ENCODE measurements at regions not wholly inside any gene's neighbourhood (a gene's known extent, or its start where the extent isn't known, plus 50 kb on each side); places are given as distances from the start of the nearest gene placed in this dataset.

DNA sequence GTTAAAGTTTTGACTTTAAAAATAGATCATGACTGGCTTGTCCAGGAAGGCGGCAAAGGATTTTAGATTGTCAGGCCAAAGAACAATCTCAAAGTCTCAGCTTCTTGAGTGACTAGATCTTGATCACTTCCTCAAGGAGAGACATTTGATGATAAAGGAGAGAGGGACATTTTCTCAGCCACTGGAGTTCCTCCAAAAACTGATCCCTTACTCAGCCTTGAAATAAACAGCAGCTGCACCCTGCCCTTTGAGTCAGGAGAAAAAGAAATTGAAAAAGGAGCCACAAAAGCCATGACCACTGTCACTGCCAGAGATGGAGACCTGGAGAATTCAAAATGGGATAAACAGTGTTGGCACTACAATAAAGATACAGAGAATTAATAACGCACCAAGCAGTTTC, 288.4 kb upstream of the PRMT6 start:
- TF ChIP-seq, protein P1, sequence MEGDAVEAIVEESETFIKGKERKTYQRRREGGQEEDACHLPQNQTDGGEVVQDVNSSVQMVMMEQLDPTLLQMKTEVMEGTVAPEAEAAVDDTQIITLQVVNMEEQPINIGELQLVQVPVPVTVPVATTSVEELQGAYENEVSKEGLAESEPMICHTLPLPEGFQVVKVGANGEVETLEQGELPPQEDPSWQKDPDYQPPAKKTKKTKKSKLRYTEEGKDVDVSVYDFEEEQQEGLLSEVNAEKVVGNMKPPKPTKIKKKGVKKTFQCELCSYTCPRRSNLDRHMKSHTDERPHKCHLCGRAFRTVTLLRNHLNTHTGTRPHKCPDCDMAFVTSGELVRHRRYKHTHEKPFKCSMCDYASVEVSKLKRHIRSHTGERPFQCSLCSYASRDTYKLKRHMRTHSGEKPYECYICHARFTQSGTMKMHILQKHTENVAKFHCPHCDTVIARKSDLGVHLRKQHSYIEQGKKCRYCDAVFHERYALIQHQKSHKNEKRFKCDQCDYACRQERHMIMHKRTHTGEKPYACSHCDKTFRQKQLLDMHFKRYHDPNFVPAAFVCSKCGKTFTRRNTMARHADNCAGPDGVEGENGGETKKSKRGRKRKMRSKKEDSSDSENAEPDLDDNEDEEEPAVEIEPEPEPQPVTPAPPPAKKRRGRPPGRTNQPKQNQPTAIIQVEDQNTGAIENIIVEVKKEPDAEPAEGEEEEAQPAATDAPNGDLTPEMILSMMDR (IDR thresholded peaks at IDR 0.05), result no peak
- no peak for TF ChIP-seq POLR2A (IDR thresholded peaks at IDR 0.05)

Measured in testis (tissue), 2 donors.